T-helper 1 cell treated with Interleukin-12 subunit alpha and Interleukin-12 subunit beta and Interleukin-4 antibody, amounts not matched to agents 30 ng/mL and 1 ng/mL, for 36 hours (primary cell): ENCODE measurements at regions not wholly inside any gene's neighbourhood (a gene's known extent, or its start where the extent isn't known, plus 50 kb on each side); places are given as distances from the start of the nearest gene placed in this dataset.

Experiments
- intact Hi-C: fragments of 100-400 bp; cut with micrococcal nuclease; formaldehyde crosslinking; loops from one replicate; pipeline ENCODE4 v1.15.1; 2024

GRCh38 chr14:50036211-50036610, 80.2 kb downstream of the VCPKMT start:
- intact Hi-C loops, result no loop called here

GRCh38 chr14:50036637-50037036, 79.7 kb downstream of the VCPKMT start:
- intact Hi-C loops, result no loop called here

- intact Hi-C loops, result no loop called here
These were observed 79.1 kb downstream of the VCPKMT start for GRCh38 chr14:50037240-50037639.

GRCh38 chr14:50037852-50038251, 78.5 kb downstream of the VCPKMT start:
- intact Hi-C loops, result loop anchor here (1.0 to 2.0 kb wide), 9 partner anchors 17 to 271 kb away; no protein-coding TSS in a partner anchor

- intact Hi-C loops, result loop anchor here (1.0 to 2.0 kb wide), 9 partner anchors 17 to 272 kb away; no protein-coding TSS in a partner anchor
These were observed 77.8 kb downstream of the VCPKMT start for GRCh38 chr14:50038398-50039119.

GRCh38 chr14:50039120-50039517, 77.3 kb downstream of the VCPKMT start:
- intact Hi-C loops, result loop anchor here (2.0 kb wide), 1 partner anchor 272 kb away; no protein-coding TSS in a partner anchor

DNA sequence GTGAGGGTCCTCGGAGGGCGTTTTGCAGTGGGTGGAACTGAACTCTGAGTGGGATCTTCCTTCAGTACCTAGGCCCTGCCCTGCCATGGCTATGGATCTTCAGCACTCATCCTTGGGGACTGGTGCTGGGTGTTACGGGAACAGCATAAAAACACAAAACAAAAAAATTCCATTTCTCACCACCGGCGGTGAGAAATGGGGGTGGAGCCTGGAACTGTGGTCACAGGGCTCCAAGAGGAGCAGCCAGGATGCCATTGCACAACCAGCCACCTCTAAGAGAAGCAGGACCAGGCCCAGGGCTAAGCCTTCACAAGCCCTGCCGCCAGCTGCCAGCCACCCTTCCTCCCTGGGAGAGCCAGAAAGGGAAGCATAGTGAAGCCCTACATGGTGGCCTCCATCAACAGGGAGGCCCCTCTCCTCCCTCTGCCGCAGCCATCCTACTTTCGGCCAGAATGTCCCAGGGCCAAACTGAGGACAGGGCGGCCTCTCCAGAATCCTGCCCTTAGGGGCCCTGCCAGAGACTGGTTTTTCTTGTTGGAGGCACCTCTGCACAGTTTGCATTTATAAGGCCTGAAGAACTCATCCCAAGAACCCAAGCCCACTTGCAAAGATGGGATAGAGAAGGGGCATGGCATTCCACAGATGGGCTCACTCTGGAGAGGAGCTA, 76.5 kb downstream of the VCPKMT start:
- intact Hi-C loops, result loop anchor here (1.0 to 5.0 kb wide), 6 partner anchors 22 to 1822 kb away; partner anchors contain the start of genes DMAC2L, GNG2 and L2HGDH

DNA sequence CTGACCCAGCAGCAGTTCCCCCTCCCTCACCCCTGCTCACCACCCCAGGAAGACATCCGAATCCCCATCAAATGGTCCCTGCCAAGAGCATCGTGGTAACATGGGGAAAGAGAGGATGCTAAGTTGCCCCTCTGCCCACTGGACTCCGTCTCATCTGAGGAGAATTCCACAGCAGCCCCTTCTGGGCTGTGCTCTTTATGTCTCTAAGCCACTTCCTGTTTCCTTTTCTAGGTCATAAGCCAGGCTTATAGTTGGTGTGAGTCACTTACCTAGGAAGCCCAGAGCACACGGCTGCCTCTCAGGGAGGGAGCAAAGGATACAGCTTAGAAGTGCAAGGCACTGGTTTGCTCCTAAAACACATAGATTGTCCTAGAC, 76.0 kb downstream of the VCPKMT start:
- intact Hi-C loops, result loop anchor here (1.0 to 5.0 kb wide), 5 partner anchors 22 to 1822 kb away; partner anchors contain the start of genes DMAC2L, GNG2 and L2HGDH

DNA sequence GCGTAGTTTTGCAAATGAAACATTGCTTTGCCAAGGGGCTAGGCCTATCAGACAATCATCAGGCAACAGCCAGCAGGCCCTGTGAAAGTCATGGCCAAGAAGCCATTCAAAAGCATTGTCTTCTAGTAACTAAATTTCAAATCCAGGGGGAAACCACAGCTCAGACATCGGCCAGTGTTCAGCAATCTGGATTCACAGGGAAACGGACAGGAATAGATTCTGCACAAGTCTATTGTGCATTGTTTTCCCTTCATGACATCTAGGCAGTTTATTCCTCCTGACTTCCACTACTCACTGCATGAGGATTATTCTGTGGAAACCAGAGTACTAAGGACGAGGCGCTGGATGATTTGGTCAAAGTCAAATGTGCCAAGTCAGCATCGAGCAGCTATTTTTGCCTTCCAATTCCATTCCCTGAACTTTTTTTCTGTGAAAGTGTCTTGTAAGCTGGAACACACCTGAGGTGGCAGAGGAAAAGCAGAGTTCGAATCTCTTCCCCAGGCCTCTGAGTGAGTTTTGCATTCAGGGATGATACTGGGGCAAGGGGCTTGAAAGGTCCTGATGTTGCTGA, 75.4 kb downstream of the VCPKMT start:
- intact Hi-C loops, result loop anchor here (1.0 to 5.0 kb wide), 5 partner anchors 21 to 1821 kb away; partner anchors contain the start of genes DMAC2L, GNG2 and L2HGDH

- intact Hi-C loops, result loop anchor here (5.0 kb wide), 1 partner anchor 1820 kb away; the partner anchor contains the start of gene GNG2
These were observed 74.4 kb downstream of the VCPKMT start for GRCh38 chr14:50041980-50042379.

- intact Hi-C loops, result loop anchor here (1.0 to 5.0 kb wide), 4 partner anchors 71 to 1818 kb away; partner anchors contain the start of gene GNG2
These were observed 72.2 kb downstream of the VCPKMT start for GRCh38 chr14:50044042-50044651.

- intact Hi-C loops, result loop anchor here (1.0 to 2.0 kb wide), 5 partner anchors 17 to 72 kb away; no protein-coding TSS in a partner anchor
These were observed 71.2 kb downstream of the VCPKMT start for GRCh38 chr14:50045039-50045711.

DNA sequence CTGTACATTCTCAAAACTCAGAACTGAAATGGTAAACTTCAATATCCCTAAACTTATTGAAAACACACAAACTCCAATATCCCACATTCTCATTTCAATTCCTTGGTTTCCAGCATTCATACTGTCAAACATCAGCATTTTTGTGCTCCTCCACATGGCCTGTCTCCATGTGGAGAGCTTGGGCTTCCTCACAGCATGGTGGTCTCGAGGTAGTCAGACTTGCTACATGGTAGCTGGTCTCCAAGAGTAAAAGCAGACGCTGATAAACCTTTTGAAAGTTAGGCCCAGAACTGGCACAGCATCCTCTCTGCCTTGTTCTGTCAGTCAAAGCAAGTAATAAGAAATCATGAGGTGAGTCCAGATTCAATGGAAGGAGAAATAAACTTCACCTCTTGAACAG, 70.5 kb downstream of the VCPKMT start:
- intact Hi-C loops, result loop anchor here (1.0 to 2.0 kb wide), 5 partner anchors 16 to 73 kb away; no protein-coding TSS in a partner anchor

GRCh38 chr14:50047274-50047676, 69.1 kb downstream of the VCPKMT start:
- intact Hi-C loops, result no loop called here

GRCh38 chr14:50049093-50049492, 67.3 kb downstream of the VCPKMT start:
- intact Hi-C loops, result no loop called here

DNA sequence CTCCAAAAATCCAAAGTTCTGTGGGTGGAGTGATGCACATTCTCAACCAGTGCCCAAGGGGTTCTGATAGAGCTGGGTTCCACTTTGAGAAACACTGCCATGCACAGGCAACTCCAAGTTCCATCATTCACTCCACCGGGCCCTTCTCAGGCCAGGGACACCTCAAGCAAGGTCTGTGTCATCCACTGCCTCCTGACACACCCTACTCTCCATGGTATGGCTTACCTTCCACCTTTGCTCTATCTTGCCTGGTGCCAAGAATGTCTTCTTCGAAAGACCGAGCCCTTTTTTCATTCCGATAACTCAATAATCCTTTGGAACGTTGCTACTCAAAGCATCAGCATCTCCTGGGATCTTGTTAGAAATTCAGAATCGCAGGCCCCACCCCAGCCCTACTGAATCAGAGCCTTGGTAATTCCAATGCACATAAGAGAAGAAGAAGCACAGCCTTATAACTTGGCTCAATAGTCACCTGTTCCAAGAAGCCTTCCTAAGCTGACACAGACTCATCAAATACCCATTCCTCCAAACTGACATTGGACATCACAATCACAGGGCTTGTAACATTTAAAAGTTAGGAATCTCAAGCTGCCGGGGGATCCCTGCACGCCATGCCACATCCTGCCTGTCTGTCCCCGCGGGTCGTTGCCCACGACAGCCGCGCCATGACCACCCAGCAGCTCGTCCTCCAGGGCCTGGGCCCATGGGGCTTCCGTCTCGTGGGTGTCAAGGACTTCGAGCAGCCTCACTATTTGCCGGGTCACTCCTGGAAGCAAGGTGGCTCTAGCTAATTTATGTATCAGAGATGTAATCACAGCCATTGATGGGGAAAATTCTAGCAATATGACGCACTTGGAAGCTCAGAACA, 66.4 kb downstream of the VCPKMT start:
- intact Hi-C loops, result no loop called here

DNA sequence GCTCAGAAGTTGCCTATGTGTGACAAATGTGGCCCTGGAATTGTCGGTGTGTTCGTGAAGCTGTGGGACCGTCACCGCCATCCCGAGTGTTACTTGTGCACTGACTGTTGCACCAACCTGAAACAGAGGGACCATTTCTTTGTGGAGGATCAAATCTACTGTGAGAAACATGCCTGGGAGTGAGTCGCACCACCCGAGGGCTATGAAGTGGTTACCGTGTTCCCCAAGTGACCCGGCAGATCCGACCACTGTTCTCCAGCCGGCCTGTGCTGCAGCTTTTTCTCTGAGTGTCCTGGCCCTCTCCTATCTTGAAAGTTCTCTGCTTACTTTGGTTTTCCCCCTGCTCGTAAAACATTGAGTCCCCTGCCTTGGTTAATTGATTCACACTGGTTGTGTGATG, 65.3 kb downstream of the VCPKMT start:
- intact Hi-C loops, result no loop called here

GRCh38 chr14:50051706-50052105, 64.7 kb downstream of the VCPKMT start:
- intact Hi-C loops, result no loop called here

- intact Hi-C loops, result no loop called here
These were observed 63.9 kb downstream of the VCPKMT start for GRCh38 chr14:50052517-50052916.

DNA sequence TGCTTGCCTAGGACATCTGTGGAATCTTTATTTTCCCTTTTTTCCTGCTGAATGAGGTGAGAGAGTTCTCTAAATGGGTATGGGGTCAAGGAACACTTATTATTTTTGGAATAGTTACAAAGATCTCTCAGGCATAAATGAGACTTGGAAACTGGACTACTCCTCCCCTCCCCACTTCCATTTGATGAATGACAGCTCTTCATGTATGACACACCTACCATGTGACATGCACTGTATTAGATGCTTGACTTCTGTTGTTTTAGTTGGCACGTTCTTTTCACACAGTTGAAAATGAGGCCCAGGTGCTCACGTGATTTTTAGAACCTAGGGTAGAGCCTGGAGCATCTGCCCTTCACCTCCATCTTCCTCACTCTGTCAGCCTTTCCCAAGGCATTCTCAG, 62.4 kb downstream of the VCPKMT start:
- intact Hi-C loops, result no loop called here
